Pulmonary artery endothelial cell (primary cell): ENCODE measurements at regions not wholly inside any gene's neighbourhood (a gene's known extent, or its start where the extent isn't known, plus 50 kb on each side); places are given as distances from the start of the nearest gene placed in this dataset.
"Not testable (repeated sequence)": the region's sequence is repeated elsewhere in the genome, so short reads cannot be mapped to it uniquely, and the experiment has no call there.

Experiments
- DNase-seq: peaks from one replicate; pipeline ENCODE4 v3.0.0-alpha.2; 2011; ENCODE audit warnings: low read depth, low spot score

DNA sequence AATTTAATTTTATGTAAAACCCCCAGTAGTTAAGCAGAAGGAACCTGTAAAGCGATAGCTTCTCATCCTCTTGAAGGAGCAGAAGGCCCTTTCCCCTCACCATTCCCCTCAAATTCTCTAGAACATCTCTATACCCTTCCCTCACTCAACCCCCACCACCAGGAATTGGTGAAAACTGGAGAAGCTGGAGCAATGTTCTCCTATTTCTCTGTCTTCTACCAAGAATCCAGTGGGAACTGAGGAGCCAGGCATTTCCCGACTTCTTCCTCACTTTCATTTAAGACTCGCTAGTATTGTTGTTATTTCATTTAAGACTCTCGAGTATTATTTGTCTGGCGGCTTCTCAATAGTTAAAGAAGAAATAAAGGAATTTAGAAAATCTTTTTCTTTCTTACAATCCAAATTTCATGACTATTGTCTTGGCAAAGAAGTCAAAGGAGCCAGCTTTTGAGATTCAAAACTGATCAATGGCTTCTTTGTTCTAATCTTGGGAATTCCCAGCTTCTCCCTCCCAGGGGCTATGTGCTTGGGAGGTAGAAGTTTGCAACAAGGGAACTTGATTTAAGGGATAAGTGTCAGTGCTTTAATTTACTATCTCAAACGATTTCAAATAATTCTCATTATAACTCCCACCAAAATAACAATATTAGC is 253.3 kb upstream of the ADGRL2 start:
- no peak for DNase-seq

DNA sequence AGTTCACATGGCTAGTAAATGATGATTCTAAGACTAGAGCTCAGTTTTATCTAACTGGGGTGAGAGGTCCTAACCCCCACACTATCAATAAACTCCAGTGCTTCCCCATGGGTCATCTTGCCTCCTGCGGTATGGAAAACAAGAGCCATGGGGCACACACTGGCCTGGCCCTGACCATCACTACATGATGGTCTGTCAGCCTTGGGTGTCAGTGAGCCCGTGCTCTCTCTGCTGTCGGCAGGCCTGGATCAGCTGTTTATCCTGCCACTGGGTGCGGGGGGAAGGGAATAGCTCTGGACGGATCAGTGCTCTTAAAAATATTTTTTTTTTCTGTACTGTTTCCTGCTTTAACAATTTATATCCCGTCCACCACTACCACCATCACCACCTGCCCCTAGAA is 255.0 kb upstream of the ADGRL2 start:
- no peak for DNase-seq

DNA sequence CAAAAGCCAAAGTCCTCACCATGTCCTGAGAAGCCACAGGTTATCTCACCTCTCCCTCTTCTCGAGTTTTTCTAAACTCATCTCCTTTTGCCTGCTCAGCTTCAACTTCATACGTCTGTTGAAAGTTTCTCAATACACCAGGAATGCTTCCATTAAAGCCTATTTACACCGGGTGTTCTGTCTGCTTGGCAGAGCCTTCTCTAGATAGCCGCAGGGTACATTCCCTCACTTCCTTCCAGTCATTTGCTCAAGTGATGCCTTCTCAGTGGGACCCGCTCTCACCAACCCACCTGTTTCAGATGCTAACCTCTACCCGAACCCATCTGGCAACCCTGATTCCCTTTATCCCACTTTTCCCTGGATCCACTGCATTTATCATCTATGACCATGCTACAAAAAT is 257.0 kb upstream of the ADGRL2 start:
- DNase-seq, result no peak

DNA sequence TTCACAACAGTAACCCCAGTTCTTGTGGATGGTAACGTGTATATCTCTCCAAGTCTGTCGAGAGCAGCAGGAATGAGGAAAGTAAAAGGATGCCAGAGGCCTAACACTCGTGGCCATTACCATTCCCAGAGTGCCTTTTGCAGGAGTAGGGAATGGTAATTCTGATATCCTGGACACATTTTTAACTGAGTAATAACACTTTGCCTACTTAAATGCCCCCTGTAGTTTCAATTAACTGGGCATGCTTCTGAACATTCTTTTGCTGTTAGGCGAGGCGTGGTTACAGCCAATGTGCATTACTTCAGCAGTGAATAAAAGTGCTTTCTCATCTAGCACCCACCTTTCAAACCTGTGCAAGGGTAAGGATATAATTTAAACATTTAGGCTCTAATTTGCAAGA is 258.5 kb upstream of the ADGRL2 start:
- no peak for DNase-seq

DNA sequence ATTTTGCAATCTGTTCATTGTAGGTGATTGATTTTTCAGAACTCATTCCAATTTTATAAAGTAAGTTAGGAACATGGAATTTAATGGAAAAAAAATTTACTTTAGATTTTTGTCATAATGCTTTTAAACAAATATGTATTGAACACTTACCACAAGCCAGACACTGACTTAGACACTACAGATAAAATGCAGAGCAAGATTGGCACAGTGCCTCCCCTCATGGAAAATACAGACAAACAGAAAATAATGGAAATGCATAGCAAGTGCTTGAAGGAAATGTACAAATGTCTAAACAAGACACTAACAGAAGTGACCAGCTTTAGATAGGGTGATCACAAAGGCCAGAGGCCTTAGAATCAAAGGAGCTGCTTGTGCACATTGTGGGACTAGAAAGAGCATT is 260.5 kb upstream of the ADGRL2 start:
- DNase-seq, result no peak

DNA sequence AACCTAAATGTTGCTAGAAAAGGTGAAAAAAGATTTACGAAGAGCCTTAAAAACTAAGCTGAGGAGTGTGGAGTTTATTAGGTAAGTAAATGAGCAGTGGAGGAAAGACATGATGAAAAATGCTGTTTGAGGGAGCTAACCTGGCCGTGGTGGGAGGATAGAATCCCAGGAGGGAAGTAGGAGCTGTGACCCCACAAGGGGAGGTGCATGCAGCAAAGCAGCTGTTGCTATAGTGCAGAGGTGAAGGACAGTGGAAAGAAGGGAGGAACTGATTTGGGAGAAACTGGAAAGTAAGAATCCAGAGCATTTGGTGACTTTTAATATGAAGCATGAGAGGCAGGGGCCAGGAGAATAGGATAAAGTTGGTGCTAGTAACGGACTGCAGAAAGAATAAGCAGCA is 271.7 kb upstream of the ADGRL2 start:
- DNase-seq, result no peak

DNA sequence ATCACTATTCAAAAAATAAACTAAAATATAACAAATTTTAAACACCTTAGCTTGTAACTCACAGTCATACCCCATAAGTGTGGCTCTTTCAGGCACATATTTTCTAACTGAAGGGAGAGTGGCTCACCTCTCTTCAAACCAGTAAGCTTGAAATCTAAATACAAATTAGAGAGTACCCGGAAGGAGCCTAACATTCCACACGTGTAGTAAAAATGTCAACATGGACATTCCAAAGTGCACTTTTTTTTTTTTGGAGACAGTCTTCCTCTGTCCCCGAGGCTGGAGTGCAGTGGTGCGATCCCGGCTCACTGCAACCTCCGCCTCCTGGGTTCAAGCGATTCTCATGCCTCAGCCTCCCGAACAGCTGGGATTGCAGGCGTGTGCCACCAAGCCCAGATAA is 275.6 kb upstream of the ADGRL2 start:
- no peak for DNase-seq

DNA sequence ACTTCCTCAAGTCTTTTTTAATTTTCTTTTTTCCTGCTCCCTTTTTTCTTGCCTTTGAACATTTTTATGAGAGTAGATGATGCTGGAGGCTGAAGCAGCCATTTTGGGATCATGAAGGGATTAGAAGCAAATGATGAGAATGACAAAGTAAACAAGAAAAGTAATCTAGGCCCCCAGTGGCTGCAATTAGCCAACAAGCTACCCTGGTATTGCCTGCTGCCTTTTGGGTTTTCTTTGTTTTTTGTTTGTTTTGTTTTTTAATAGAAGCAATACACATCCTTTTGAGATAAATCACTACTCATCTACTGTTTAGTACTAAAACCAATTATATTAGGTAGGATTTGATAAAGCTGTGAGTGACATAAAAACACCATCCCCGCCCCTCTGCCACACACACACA is 280.7 kb upstream of the ADGRL2 start:
- DNase-seq, result no peak

DNA sequence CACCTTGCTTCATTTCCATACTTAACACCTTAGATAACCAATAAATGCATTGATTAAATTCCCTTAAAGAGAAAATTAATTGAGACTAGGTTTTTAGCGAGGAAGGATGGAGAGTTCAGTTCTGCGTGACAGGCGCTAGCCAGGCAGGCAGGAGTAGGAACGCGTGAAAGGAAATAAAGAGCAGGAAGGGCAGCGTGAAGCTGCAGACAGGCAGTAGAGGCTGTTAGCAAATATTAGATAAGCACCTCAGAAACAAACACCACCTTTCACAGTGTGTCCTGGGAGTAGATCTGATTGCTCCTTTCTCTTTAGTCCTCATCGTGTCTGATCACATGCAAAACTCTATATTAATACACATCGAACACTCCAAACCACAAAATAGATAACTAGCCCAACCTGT is 282.7 kb upstream of the ADGRL2 start:
- DNase-seq, result no peak

DNA sequence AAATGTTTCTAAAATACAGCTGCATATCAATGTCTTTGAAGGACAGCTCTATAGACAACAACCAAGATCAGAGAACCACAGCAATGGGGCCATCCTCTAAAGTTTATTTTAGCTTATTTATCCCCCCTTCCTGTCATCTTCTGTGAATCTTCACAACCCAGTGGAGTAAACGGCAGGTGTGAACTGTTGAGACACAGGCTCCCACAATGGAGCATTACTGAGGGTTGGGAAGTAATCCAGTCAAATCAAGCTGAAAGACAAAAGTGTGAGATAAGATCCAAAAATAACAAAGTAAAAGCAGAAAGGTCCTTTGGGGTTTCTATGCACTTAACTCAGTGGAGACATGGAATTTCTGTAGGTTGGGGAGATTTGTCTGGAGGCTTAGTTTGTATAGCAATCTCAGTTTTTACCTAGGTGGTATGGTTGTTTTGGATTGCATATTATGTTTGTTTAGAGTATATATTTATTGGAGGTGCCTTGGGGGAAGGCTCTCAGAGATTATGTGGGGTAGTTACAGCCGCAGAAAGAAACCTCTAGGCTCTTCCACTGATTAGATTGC is 286.9 kb upstream of the ADGRL2 start:
- no peak for DNase-seq

DNA sequence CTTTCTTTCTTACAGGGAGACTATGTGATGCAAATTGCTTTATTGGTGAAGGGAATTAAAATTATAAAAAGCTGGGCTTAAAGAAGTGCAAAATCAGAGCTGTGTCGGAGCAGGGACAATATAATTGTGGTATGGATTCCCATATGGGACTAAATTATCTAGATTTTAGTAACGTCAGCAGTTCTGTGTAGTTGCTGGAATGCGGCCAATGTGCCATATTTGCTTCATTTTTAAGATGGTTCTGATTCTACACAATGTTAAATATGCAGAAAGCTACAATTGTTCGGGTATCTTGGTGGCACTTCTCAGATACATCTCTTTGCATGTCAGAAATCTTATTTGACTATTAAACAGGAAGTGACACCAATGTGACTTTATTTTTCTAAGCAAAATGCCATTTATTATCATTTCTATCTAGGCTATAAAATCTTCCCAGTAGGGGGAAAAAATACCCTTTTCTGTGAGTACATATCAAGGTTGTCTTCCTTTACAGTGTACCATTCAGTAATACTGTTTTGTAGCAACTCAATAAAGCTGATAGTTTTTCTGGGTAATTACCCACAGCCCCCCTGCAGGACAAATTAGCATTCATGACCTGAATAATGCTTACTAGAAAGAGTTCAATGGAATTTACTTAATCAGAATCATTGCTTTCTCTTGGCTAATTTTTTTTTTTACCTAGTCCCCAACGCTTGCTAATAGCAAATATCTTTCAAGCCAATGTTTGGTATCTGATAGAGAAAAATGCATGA is 288.3 kb upstream of the ADGRL2 start:
- no peak for DNase-seq

DNA sequence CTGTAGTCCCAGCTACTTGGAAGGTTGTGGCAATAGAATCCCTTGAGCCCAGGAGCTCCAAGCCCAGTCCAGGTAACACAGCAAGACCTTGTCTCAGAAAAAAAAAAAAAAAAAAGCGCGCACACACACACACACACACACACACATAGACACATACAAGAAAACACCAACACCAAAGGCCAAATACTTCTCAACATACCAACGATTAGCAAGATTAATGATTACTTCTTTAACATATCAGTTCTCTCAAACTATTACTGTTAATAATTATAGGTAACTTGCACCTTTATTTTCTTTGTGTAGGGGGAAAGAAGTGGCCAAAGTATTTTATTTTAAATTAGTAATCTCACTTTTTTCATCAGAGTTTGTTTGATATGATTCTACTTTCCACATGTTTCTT is 289.5 kb upstream of the ADGRL2 start:
- no peak for DNase-seq

DNA sequence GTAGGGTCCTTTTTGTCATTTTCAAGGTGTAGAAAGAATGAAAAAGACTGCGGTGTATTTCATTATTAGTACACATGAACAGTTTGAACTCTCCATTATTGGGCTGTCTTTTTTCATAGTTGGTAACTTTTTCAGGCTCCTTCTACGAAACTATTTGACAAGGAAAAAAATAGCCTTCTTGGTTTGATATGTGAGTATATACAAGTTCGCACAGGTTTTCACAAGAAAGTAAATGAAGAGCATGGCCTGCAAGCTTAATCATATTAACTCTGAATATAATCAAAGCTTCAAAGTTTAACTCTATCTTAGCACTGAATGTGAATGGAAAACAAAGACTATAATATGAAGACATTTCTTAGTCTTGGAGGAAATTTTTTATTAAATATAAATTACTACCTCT is 290.0 kb upstream of the ADGRL2 start:
- no peak for DNase-seq

DNA sequence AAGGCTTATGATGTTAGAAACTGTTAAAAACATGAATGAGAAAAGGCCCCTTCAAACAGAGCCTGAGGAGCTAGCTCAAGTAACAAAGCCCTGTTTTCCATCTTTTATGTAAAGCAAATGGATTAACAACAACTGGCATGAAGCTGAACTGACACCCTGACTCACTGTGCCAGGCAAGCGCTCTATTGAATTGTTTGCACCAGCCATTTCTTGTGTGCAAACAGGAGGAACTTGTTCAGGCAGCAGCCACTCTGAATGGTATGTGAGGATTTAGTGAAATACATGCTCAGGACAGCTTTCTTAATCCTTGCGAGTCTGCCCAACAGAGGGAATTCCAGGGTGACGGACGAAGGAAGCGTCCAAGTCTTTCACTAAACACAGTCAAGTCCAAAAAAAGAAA is 291.1 kb upstream of the ADGRL2 start:
- no peak for DNase-seq

DNA sequence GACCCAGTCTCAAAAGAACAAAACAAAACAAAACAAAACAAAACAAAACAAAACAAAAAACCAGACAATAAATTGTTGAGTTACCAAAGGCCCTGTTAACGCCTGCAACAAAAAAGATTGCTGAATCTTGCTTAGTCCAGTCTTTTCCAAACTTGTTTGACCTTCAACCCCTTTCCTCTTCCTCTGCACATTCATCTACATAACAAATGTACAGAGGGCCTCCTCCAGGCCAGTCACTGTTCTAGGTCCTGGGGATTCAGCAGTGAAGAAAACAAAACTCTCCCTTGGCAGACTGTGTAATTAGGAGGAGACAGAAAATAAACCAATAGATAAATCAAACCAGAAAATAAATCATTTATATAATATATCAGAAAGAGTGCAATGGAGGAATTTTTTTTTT is 294.0 kb upstream of the ADGRL2 start:
- no peak for DNase-seq

DNA sequence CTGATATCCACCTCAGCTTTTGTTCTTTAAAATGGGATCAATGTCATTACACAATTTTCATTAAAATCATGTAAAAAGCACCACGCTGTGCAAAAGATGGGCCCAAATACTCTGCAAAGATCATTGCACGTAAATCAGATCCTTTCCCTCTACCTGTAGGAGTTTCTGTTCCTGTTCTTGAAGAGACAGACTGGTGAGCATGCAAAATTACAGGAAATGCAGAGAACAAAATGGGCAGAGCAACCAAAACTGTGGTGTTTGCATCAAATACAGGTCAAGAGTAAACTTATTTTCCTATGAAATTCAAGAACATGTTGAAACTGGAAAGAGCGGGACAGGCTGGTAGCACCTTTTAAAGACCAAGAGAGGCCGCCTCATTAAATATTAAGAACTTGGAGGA is 294.9 kb upstream of the ADGRL2 start:
- no peak for DNase-seq

DNA sequence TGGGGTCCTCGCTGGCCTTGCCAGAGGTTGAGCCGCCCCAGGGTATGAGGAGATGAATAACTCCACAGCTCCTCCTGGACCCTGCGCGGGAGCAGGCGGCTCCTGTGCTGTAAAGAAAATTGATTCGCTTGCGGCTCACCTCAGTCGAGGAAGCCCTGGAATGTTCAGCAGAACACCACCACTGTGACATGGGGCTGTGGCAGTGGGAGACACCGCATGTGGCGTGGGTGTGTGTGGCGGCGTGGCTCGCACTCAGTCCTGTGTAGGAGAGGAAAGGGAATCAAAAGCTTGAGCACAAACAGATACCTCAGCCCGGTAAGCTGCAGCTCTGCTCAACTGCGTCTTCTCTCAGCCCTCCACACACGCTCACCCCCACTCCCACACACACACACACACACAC is 295.9 kb upstream of the ADGRL2 start:
- DNase-seq, result not testable (repeated sequence)

DNA sequence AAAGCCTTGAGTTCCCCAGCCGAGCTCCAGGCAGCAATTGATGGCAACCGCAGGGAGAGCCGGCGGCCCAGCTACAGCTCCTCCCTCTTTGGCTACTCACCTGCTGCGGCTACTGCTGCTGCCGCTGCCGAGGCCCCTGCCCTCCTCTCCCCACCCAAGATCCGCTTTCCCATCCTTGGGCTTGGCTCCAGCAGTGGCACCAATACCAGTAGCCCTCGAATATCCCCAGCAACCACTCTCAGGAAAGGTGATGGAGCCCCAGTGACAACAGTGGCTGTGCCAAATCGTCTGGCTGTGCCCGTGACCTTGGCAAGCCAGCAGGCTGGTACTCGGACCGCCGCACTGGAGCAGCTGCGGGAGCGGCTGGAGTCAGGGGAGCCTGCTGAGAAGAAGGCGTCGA is 298.0 kb upstream of the ADGRL2 start:
- not testable (repeated sequence) for DNase-seq

DNA sequence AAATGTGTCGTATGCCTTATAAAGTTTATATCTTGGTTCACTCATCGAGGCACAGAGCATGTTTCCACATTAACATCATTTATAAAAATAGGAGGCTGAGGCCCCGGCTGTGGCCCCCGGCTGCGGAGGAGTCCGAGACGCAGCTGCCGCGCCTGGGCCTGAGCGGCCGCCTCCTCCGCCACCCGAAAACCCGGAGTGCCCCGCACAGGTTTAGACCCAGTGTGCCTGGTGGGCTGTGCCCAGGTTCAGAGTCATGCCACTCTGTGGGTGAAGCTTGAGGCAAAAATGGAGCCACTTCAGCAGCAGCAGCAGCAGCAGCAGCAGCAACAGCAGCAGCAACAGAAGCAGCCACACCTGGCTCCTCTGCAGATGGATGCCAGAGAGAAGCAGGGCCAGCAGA is 299.2 kb upstream of the ADGRL2 start:
- not testable (repeated sequence) for DNase-seq

DNA sequence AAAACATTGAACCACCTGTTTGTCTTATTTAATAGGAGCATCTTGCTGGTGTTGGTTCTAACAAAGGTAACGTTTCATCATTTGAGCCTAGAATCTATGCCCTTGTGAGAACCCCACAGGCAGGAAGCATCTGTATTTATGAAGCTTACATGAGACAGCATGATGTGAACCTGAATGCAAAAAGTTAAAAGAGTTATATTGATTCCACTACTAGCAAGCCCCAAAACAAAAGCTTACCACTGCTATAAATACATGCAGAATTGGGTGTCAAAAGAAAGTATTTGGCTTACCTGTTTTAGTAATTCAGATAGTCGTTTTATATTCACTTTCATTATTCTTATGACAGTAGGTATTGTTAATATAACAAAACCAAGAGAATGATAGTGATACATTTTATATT is 301.2 kb upstream of the ADGRL2 start:
- no peak for DNase-seq

DNA sequence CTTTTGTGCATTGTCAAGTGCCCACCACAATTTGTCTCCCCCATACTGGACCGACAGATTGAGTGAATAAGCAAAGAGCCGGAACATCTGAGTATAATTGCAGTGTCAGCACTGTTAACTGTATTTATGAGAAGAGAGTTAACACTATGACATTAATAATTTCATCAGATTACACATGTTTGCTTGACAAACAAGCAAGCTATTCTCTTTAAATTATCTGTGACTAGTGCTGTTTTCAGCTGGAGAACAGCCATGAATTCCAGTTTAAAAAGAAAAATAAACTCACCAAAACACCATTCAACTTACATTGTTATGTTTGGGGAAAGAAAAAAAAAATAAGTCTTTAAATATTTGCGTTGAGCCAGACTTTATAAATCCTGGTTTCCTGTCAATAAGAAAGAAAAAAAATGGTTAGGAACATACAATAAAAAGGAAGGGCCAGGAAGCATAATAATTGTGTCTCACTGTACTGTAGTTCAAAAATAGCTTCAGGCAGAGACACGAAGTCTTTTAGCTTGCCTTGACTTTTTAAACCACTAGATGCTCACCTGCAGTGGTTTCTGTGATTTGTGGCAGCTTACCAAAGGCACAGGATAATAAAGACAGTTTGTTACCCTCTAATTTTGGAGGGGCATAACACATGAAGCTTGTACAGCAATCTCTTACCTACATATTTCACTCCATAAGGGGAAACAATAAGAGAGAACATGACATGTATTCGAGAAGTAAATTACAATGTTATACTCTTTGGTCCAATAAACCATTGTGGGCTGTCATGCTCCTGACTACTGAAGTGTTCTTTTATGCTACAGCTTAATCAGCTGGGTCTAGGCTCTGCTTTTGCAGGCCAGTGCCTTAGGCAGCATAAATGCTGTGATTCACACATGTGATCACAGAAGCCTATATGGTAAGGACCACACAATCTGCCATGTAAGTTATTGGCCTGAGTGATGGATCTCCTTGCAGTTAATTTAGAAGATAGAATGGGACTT is 302.0 kb upstream of the ADGRL2 start:
- no peak for DNase-seq

DNA sequence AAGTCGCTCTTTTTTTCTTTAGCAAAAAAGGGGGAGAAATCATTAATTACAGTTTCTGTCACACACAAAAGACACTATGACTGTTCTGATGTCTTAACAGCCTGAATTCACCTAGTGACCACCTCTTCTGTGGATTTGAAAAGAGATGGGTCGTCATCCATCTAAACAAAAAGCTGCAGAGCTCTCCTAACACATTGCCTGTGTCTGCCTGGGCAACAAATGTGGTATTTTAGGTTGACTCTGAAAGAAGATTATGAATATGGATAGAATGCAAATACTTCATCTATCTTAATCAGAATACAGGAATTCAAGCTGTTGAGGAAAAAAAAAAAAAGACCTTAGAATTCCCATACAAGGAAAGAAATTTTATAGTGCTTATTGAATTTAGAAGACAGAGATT is 304.4 kb upstream of the ADGRL2 start:
- no peak for DNase-seq
